ENCODE measurements at regions not wholly inside any gene's neighbourhood (a gene's known extent, or its start where the extent isn't known, plus 50 kb on each side); places are given as distances from the start of the nearest gene placed in this dataset.

- Mint-ChIP-seq H3K27me3 (no peaks in the 10 kb centered on the region), H3K36me3 (no peaks in the 10 kb centered on the region)
These were observed 822.5 kb downstream of the NR2F1-AS1 start for GRCh38 chr5:92758552-92758951.

GRCh38 chr5:92749943-92750342, 831.1 kb downstream of the NR2F1-AS1 start:
- H3K27ac Mint-ChIP-seq = no peak overlapping the region
- no peak overlapping the region for H3K4me3 Mint-ChIP-seq
- no peaks in the 10 kb centered on the region for H3K36me3 Mint-ChIP-seq
- H3K4me1 Mint-ChIP-seq = no peaks in the 10 kb centered on the region
- no peaks in the 10 kb centered on the region for H3K9me3 Mint-ChIP-seq
- no peaks in the 10 kb centered on the region for H3K27me3 Mint-ChIP-seq
- DNase-seq = no peak

More at GRCh38 chr5:92758552-92758951, 822.5 kb downstream of the NR2F1-AS1 start:
- H3K27ac Mint-ChIP-seq = no peak overlapping the region
- no peak for DNase-seq
- H3K4me3 Mint-ChIP-seq = no peak overlapping the region
- peaks cover 1% of the 10 kb centered on the region for H3K9me3 Mint-ChIP-seq
- H3K4me1 Mint-ChIP-seq = no peaks in the 10 kb centered on the region

GRCh38 chr5:92748072-92748676, 832.8 kb downstream of the NR2F1-AS1 start:
- no peak for DNase-seq
- H3K27ac Mint-ChIP-seq = no peak overlapping the region
- no peaks in the 10 kb centered on the region for H3K36me3 Mint-ChIP-seq
- no peaks in the 10 kb centered on the region for H3K27me3 Mint-ChIP-seq
- no peaks in the 10 kb centered on the region for H3K9me3 Mint-ChIP-seq
- no peak overlapping the region for H3K4me3 Mint-ChIP-seq
- no peaks in the 10 kb centered on the region for H3K4me1 Mint-ChIP-seq

DNA sequence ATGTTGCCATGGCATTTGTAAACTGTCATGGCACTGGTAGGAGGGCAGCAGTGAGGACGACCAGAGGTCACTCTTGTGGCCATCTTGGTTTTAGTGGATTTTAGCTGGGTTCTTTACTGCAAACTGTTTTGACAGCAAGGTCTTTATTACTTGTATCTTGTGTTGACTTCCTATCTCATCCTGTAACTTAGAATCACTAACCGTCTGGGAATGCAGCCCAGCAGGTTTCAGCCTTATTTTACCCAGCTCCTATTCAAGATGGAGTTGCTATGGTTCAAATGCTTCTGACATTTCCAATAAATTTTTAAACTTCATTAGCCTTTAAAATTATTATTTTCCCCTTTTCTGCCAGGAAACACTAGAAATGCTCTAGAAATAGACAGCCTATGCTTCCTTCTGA, 839.1 kb downstream of the NR2F1-AS1 start:
- peaks cover under 1% of the 10 kb centered on the region for H3K9me3 Mint-ChIP-seq

GRCh38 chr5:92734211-92734940, 846.6 kb downstream of the NR2F1-AS1 start:
- Mint-ChIP-seq H3K9me3 (peaks cover 6% of the 10 kb centered on the region), H3K36me3 (no peaks in the 10 kb centered on the region), H3K27me3 (no peaks in the 10 kb centered on the region), H3K27ac (no peak overlapping the region), H3K4me1 (no peaks in the 10 kb centered on the region), H3K4me3 (no peak overlapping the region)
- no peak for DNase-seq

More for the DNA sequence above, 839.1 kb downstream of the NR2F1-AS1 start:
- Mint-ChIP-seq H3K36me3 (no peaks in the 10 kb centered on the region), H3K27ac (no peak overlapping the region), H3K27me3 (no peaks in the 10 kb centered on the region), H3K4me3 (no peak overlapping the region), H3K4me1 (no peaks in the 10 kb centered on the region)
- no peak for DNase-seq

DNA sequence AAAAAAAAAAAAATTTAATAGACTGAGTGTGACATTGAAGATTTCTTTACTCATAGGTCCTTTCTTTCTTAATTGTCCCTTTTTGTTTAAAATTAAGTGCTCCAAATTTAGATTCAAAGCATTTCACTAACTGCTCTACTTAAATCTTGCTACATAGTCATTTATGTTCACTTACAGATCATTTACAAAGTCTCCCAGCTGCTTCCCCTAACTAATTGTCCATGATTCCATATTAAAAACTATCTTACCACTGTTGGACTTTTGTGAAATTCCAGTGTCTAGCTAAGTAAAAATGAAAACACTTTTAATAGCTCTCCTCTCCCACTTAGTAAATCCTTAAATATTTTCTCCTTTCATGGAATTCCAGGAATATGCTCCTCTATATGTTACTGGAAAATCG, 850.5 kb downstream of the NR2F1-AS1 start:
- Mint-ChIP-seq H3K4me3 (no peak overlapping the region), H3K27ac (no peak overlapping the region), H3K4me1 (no peaks in the 10 kb centered on the region), H3K27me3 (no peaks in the 10 kb centered on the region), H3K9me3 (peaks cover 1% of the 10 kb centered on the region), H3K36me3 (no peaks in the 10 kb centered on the region)
- no peak for DNase-seq

DNA sequence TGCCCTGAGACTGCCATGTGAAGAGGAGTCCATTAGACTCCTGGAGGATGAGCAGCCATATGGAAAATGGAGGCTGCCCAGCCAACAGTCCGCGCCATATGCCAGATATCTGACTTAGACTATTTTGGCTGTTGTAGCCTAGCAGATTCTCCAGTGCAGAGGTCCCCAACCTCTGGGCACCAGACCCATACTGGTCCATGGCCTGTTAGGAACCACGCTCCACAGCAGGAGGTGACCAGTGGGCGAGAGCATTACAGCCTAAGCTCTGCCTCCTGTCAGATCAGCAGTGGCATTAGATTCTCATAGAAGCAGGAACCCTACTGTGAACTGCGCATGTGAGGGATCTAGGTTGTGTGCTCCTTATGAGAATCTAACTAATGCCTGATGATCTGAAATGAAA, 851.9 kb downstream of the NR2F1-AS1 start:
- H3K27me3 Mint-ChIP-seq = no peaks in the 10 kb centered on the region
- no peak overlapping the region for H3K27ac Mint-ChIP-seq
- H3K4me1 Mint-ChIP-seq = no peaks in the 10 kb centered on the region
- DNase-seq = no peak
- H3K9me3 Mint-ChIP-seq = peaks cover 3% of the 10 kb centered on the region
- H3K4me3 Mint-ChIP-seq = no peak overlapping the region
- H3K36me3 Mint-ChIP-seq = no peaks in the 10 kb centered on the region

- Mint-ChIP-seq H3K4me3 (no peak overlapping the region), H3K4me1 (no peaks in the 10 kb centered on the region), H3K36me3 (no peaks in the 10 kb centered on the region), H3K27me3 (no peaks in the 10 kb centered on the region), H3K9me3 (no peaks in the 10 kb centered on the region), H3K27ac (no peak overlapping the region)
- no peak for DNase-seq
These were observed 865.0 kb downstream of the NR2F1-AS1 start for GRCh38 chr5:92715946-92716520.

GRCh38 chr5:92713826-92714225, 867.2 kb downstream of the NR2F1-AS1 start:
- Mint-ChIP-seq H3K9me3 (no peaks in the 10 kb centered on the region), H3K27me3 (no peaks in the 10 kb centered on the region), H3K36me3 (no peaks in the 10 kb centered on the region), H3K4me3 (no peak overlapping the region), H3K4me1 (no peaks in the 10 kb centered on the region), H3K27ac (no peak overlapping the region)
- no peak for DNase-seq

DNA sequence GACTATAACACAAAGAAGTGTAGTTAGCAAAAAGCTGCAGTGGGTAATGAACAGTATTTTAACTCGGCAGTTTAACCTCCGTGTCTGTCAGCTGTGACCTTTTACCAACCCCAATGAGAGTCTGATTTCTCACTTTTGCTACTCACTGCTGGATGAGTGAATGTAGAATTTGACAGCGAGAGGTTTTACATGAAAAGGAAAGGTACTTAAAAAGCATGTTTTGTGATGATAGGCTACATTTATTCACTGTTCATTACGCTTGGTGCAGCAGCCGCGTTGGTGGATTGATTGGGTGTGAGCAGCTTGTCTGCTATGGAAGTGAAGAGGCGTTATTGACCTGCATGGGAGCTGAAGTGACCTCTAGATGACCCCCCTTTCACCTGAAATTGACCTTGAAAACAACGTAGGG, 867.7 kb downstream of the NR2F1-AS1 start:
- Mint-ChIP-seq H3K9me3 (no peaks in the 10 kb centered on the region), H3K27me3 (no peaks in the 10 kb centered on the region)

GRCh38 chr5:92711956-92712355, 869.1 kb downstream of the NR2F1-AS1 start:
- Mint-ChIP-seq H3K4me1 (no peaks in the 10 kb centered on the region), H3K9me3 (no peaks in the 10 kb centered on the region), H3K36me3 (no peaks in the 10 kb centered on the region), H3K27ac (no peak overlapping the region), H3K27me3 (no peaks in the 10 kb centered on the region), H3K4me3 (no peak overlapping the region)
- DNase-seq = no peak

More for the DNA sequence above, 867.7 kb downstream of the NR2F1-AS1 start:
- DNase-seq = no peak
- no peaks in the 10 kb centered on the region for H3K36me3 Mint-ChIP-seq
- H3K4me3 Mint-ChIP-seq = no peak overlapping the region
- H3K27ac Mint-ChIP-seq = no peak overlapping the region
- no peaks in the 10 kb centered on the region for H3K4me1 Mint-ChIP-seq

DNA sequence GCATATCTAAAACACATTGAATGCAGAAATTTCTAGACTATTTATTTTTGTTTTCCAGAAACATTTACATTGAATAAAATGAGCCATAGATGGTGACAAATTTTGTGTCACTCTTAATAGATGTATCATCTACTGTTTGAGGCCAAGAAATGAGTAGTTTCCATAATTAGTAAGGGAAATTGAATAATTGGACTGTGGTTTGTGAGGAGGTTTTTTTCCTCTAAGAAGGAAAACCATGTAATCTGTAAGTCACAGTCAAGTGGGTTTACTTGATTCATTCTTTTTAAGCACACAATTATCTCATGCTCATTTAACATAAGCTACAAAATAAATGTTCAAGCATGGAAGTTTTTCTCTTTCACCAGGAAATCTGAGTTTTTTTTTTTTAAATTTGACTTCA, 876.4 kb downstream of the NR2F1-AS1 start:
- no peak for DNase-seq
- H3K9me3 Mint-ChIP-seq = no peaks in the 10 kb centered on the region

DNA sequence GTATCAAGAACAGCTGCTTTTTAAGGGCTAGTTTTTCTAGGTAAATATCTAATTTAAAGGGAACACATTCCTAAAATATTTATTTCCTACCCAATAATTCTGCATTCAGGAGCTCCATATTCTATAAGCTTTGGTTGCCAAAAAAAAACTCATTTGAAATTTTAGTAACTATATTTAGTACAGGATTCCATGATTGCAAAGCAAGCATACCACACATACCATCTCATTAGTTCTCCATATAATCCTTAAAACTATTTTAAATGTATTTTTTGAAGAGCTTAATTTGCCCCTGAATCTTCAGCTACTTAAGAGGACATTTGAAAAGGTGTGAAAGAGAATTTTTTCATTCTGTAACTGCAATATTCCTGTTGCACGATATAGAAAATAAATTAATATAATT, 877.0 kb downstream of the NR2F1-AS1 start:
- H3K27ac Mint-ChIP-seq = no peak overlapping the region
- H3K27me3 Mint-ChIP-seq = no peaks in the 10 kb centered on the region
- H3K4me1 Mint-ChIP-seq = no peaks in the 10 kb centered on the region
- H3K4me3 Mint-ChIP-seq = no peak overlapping the region
- H3K9me3 Mint-ChIP-seq = no peaks in the 10 kb centered on the region
- H3K36me3 Mint-ChIP-seq = no peaks in the 10 kb centered on the region
- DNase-seq = no peak

More for the DNA sequence above, 876.4 kb downstream of the NR2F1-AS1 start:
- Mint-ChIP-seq H3K27ac (no peak overlapping the region), H3K36me3 (no peaks in the 10 kb centered on the region), H3K27me3 (no peaks in the 10 kb centered on the region), H3K4me3 (no peak overlapping the region), H3K4me1 (no peaks in the 10 kb centered on the region)

- DNase-seq = no peak
- Mint-ChIP-seq H3K9me3 (no peaks in the 10 kb centered on the region), H3K4me1 (no peaks in the 10 kb centered on the region), H3K36me3 (no peaks in the 10 kb centered on the region), H3K27ac (no peak overlapping the region), H3K27me3 (no peaks in the 10 kb centered on the region), H3K4me3 (no peak overlapping the region)
These were observed 885.7 kb downstream of the NR2F1-AS1 start for GRCh38 chr5:92695123-92696003.

- peaks cover 2% of the 10 kb centered on the region for H3K9me3 Mint-ChIP-seq
- H3K4me3 Mint-ChIP-seq = no peak overlapping the region
- no peak for DNase-seq
- H3K36me3 Mint-ChIP-seq = no peaks in the 10 kb centered on the region
- H3K27me3 Mint-ChIP-seq = no peaks in the 10 kb centered on the region
- H3K4me1 Mint-ChIP-seq = no peaks in the 10 kb centered on the region
- H3K27ac Mint-ChIP-seq = no peak overlapping the region
These were observed 887.0 kb downstream of the NR2F1-AS1 start for GRCh38 chr5:92694067-92694466.

All from activated naive CD8-positive, alpha-beta T cell treated with anti-CD3 and anti-CD28 coated beads for 36 hours (primary cell).